ENCODE measurements at regions not wholly inside any gene's neighbourhood (a gene's known extent, or its start where the extent isn't known, plus 50 kb on each side); places are given as distances from the start of the nearest gene placed in this dataset.
"Not testable (repeated sequence)": the region's sequence is repeated elsewhere in the genome, so short reads cannot be mapped to it uniquely, and the experiment has no call there.

DNA sequence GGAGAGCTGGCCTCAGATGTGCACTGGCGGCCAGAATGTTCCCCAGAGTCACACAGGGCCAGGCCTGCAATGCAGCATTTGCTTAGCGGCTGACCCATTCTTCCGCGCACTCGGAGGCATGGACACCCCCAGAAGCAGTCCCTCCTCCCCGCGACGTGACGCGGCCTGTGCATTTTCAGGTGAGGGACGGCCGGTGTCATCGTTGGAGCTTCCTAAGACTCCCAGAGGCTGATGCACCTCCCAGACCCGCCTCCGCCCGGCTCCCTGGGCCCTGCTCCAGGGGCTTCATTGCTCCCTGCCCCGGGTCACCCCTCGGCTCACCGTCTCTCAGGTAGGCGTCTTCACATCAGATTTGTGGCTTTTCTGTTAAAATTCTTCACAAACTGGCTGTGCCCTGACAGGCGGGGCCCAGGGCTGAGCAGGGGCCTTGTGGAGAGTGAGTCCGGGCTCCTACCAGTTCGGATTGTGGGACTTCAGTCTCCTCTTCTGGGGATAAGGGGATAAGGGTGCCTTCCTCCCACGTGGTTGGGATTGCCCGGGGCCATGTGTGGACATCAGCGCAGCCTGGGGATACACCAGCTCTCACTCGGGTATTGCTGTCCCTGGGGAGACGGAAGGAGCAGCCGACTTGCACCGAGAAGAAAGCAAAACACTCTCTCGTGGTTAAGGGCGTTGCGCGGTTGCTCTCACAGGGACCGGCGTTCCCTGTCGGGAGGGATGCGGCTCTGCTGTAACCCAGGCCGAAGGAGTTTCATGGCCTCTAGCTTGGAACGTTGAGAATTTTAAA is 249.1 kb downstream of the ADGRD1 start:
- Histone ChIP-seq H3K36me3 (ENCODE audit: insufficient read depth, low read length, poor library complexity, severe bottlenecking) (no peaks in the 10 kb centered on the region), H3K27ac (ENCODE audit: low read depth, low read length, poor library complexity, severe bottlenecking) (no peak overlapping the region), H3K4me1 (ENCODE audit: insufficient read depth, low read length, poor library complexity, severe bottlenecking) (no peaks in the 10 kb centered on the region), H3K27me3 (replicated peaks; ENCODE audit: insufficient read depth, low read depth, low read length, poor library complexity) (no peaks in the 10 kb centered on the region), H3K9me3 (ENCODE audit: low read depth, low read length, poor library complexity, severe bottlenecking) (no peaks in the 10 kb centered on the region), H3K4me3 (ENCODE audit: low read depth, low read length, poor library complexity, severe bottlenecking) (no peak overlapping the region)
- DNase-seq (ENCODE audit: low spot score) = no peak
- ChIA-PET CTCF (no interaction called here), POLR2A (ENCODE audit: low non-redundant PET) (no interaction called here)
- intact Hi-C loops (cut with micrococcal nuclease; ENCODE audit: unreplicated experiment) = no loop called here
- no peak for TF ChIP-seq EZH2 (IDR thresholded peaks at IDR 0.05; ENCODE audit: borderline replicate concordance, low read depth, low read length, poor library complexity, severe bottlenecking)
- TF ChIP-seq, protein P1, sequence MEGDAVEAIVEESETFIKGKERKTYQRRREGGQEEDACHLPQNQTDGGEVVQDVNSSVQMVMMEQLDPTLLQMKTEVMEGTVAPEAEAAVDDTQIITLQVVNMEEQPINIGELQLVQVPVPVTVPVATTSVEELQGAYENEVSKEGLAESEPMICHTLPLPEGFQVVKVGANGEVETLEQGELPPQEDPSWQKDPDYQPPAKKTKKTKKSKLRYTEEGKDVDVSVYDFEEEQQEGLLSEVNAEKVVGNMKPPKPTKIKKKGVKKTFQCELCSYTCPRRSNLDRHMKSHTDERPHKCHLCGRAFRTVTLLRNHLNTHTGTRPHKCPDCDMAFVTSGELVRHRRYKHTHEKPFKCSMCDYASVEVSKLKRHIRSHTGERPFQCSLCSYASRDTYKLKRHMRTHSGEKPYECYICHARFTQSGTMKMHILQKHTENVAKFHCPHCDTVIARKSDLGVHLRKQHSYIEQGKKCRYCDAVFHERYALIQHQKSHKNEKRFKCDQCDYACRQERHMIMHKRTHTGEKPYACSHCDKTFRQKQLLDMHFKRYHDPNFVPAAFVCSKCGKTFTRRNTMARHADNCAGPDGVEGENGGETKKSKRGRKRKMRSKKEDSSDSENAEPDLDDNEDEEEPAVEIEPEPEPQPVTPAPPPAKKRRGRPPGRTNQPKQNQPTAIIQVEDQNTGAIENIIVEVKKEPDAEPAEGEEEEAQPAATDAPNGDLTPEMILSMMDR (conservative IDR thresholded peaks at IDR 0.05; ENCODE audit: low read depth, low read length) = no peak
- BruUV-seq (replicated peaks) = no TSS peak

DNA sequence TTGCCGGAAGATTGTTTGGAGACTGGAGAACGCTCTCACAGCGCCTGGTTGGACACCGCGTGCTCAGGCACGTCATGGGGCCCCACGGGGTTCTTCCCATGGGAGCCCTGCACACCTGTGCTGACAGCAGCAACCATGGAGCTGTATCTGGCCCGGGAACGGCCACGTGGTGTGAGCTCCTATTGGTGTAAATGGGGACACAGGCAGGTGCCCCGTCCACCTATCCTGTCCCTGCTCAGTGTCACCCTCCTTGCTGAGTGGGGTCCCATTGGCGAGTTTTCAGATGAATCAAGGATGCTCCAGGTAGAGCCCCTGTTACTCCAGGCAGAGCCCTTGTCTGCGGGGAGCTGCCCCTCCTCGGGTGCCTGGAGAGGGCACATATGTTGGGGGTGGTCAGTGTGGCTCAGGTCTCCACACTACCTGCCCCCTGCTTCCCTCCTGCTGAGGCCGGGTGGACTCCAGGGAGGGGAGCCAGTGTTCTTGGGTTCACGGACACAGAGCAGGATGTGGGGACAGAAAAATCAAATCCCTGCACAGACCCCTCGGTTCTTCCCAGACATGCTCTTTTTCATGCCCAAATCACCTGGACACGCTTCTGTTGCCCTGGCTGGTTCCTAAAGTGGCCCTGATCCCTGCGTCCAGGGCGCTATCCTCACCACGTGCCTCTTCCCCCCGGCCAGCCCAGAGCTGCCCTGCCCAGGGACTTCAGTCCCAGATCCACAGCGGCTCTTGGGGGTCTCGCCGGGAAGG is 250.1 kb downstream of the ADGRD1 start:
- Histone ChIP-seq H3K4me3 (ENCODE audit: low read depth, low read length, poor library complexity, severe bottlenecking) (no peak overlapping the region), H3K27ac (ENCODE audit: low read depth, low read length, poor library complexity, severe bottlenecking) (no peak overlapping the region), H3K36me3 (ENCODE audit: insufficient read depth, low read length, poor library complexity, severe bottlenecking) (no peaks in the 10 kb centered on the region), H3K27me3 (replicated peaks; ENCODE audit: insufficient read depth, low read depth, low read length, poor library complexity) (no peaks in the 10 kb centered on the region), H3K9me3 (ENCODE audit: low read depth, low read length, poor library complexity, severe bottlenecking) (no peaks in the 10 kb centered on the region), H3K4me1 (ENCODE audit: insufficient read depth, low read length, poor library complexity, severe bottlenecking) (no peaks in the 10 kb centered on the region)
- TF ChIP-seq, protein P1 (conservative IDR thresholded peaks at IDR 0.05; ENCODE audit: low read depth, low read length) = no peak
- no peak for TF ChIP-seq EZH2 (IDR thresholded peaks at IDR 0.05; ENCODE audit: borderline replicate concordance, low read depth, low read length, poor library complexity, severe bottlenecking)
- ChIA-PET POLR2A (ENCODE audit: low non-redundant PET) (no interaction called here), CTCF (no interaction called here)
- BruUV-seq (replicated peaks) = no TSS peak
- no peak for DNase-seq (ENCODE audit: low spot score)
- intact Hi-C loops (cut with micrococcal nuclease; ENCODE audit: unreplicated experiment) = no loop called here

- no peak for DNase-seq (ENCODE audit: low spot score)
- TF ChIP-seq, protein P1 (conservative IDR thresholded peaks at IDR 0.05; ENCODE audit: low read depth, low read length) = no peak
- no peak for TF ChIP-seq EZH2 (IDR thresholded peaks at IDR 0.05; ENCODE audit: borderline replicate concordance, low read depth, low read length, poor library complexity, severe bottlenecking)
- intact Hi-C loops (cut with micrococcal nuclease; ENCODE audit: unreplicated experiment) = no loop called here
- Histone ChIP-seq H3K36me3 (ENCODE audit: insufficient read depth, low read length, poor library complexity, severe bottlenecking) (no peaks in the 10 kb centered on the region), H3K27ac (ENCODE audit: low read depth, low read length, poor library complexity, severe bottlenecking) (no peak overlapping the region), H3K4me3 (ENCODE audit: low read depth, low read length, poor library complexity, severe bottlenecking) (no peak overlapping the region), H3K9me3 (ENCODE audit: low read depth, low read length, poor library complexity, severe bottlenecking) (no peaks in the 10 kb centered on the region), H3K27me3 (replicated peaks; ENCODE audit: insufficient read depth, low read depth, low read length, poor library complexity) (no peaks in the 10 kb centered on the region), H3K4me1 (ENCODE audit: insufficient read depth, low read length, poor library complexity, severe bottlenecking) (no peaks in the 10 kb centered on the region)
- POLR2A ChIA-PET (ENCODE audit: low non-redundant PET) = no interaction called here
- CTCF ChIA-PET = no interaction called here
- no TSS peak for BruUV-seq (replicated peaks)
Observed at GRCh38 chr12:131204416-131205274, 250.9 kb downstream of the ADGRD1 start.

DNA sequence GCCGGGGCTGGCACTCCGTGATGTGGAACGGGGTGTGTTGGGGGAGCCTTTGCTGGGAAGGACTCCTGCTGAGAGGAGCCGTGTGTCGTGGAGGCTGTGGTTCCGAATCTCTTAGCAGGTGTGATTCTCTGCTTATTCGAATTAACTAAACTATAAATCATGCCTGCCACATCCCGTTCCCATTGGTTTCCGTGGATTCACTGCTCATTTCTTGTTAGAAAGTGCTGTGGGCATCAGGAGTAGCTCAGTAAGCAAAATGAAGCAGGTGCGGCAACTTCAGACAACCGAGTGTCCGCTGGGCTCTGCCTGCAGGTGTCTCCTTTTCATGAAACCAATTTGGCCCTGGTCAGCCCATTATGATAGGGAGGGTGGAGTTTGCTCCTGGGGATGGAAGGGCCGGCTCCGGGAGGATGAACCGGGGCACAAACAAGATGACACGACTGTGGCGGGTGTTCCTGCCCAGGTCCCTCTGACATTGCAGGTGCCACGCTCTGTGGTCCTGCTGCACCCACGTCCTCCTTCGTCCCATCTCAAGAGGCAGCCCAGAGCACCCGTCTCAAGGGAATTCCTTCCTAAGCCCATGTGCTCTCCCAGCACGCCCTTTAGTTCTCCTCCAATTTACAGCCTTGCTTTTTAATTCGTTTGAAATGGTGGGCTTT is 251.7 kb downstream of the ADGRD1 start:
- H3K27ac ChIP-seq (ENCODE audit: low read depth, low read length, poor library complexity, severe bottlenecking); POLR2A ChIA-PET (ENCODE audit: low non-redundant PET); H3K27me3 ChIP-seq (replicated peaks; ENCODE audit: insufficient read depth, low read depth, low read length, poor library complexity); CTCF ChIA-PET; intact Hi-C loops (cut with micrococcal nuclease; ENCODE audit: unreplicated experiment); H3K9me3 ChIP-seq (ENCODE audit: low read depth, low read length, poor library complexity, severe bottlenecking); BruUV-seq (replicated peaks); DNase-seq (ENCODE audit: low spot score); H3K4me3 ChIP-seq (ENCODE audit: low read depth, low read length, poor library complexity, severe bottlenecking); H3K4me1 ChIP-seq (ENCODE audit: insufficient read depth, low read length, poor library complexity, severe bottlenecking); H3K36me3 ChIP-seq (ENCODE audit: insufficient read depth, low read length, poor library complexity, severe bottlenecking): not testable (repeated sequence)
